ENCODE measurements at regions not wholly inside any gene's neighbourhood (a gene's known extent, or its start where the extent isn't known, plus 50 kb on each side); places are given as distances from the start of the nearest gene placed in this dataset.

GRCh38 chr10:44435196-44435595 is 50.3 kb upstream of the CXCL12 start:
- Histone ChIP-seq H3K27me3 (no peaks in the 10 kb centered on the region), H3K9me3 (peaks cover 13% of the 10 kb centered on the region), H3K4me3 (no peak overlapping the region), H3K36me3 (no peaks in the 10 kb centered on the region)
- DNase-seq: no peak

- H3K9me3 ChIP-seq: peaks cover 12% of the 10 kb centered on the region
- no peaks in the 10 kb centered on the region for H3K27me3 ChIP-seq
- H3K36me3 ChIP-seq: no peaks in the 10 kb centered on the region
- no peak overlapping the region for H3K4me3 ChIP-seq
- DNase-seq: no peak
These were observed 51.3 kb upstream of the CXCL12 start for GRCh38 chr10:44436240-44436639.

GRCh38 chr10:44437840-44438511 is 53.1 kb upstream of the CXCL12 start:
- no peaks in the 10 kb centered on the region for H3K27me3 ChIP-seq
- no peak overlapping the region for H3K4me3 ChIP-seq
- H3K9me3 ChIP-seq: peaks cover 6% of the 10 kb centered on the region; the same call in 1 of the 2 replicates
- no peak for DNase-seq
- H3K36me3 ChIP-seq: no peaks in the 10 kb centered on the region

- Histone ChIP-seq H3K36me3 (no peaks in the 10 kb centered on the region), H3K27me3 (no peaks in the 10 kb centered on the region), H3K4me3 (no peak overlapping the region), H3K9me3 (no peaks in the 10 kb centered on the region)
- DNase-seq: no peak
These were observed 54.5 kb upstream of the CXCL12 start for GRCh38 chr10:44439239-44439957.

- Histone ChIP-seq H3K27me3 (no peaks in the 10 kb centered on the region), H3K4me3 (no peak overlapping the region), H3K36me3 (no peaks in the 10 kb centered on the region), H3K9me3 (peaks cover 2% of the 10 kb centered on the region)
- DNase-seq: no peak
These were observed 55.0 kb upstream of the CXCL12 start for GRCh38 chr10:44439958-44440244.

GRCh38 chr10:44457259-44457658 is 72.4 kb upstream of the CXCL12 start:
- H3K9me3 ChIP-seq: peaks cover 3% of the 10 kb centered on the region
- no peaks in the 10 kb centered on the region for H3K36me3 ChIP-seq
- no peak for DNase-seq
- no peaks in the 10 kb centered on the region for H3K27me3 ChIP-seq
- H3K4me3 ChIP-seq: no peak overlapping the region

GRCh38 chr10:44458671-44459413 is 73.9 kb upstream of the CXCL12 start:
- peaks cover 3% of the 10 kb centered on the region for H3K9me3 ChIP-seq
- DNase-seq: no peak
- no peak overlapping the region for H3K4me3 ChIP-seq
- H3K27me3 ChIP-seq: no peaks in the 10 kb centered on the region
- H3K36me3 ChIP-seq: no peaks in the 10 kb centered on the region

GRCh38 chr10:44459671-44460070 is 74.8 kb upstream of the CXCL12 start:
- H3K4me3 ChIP-seq: no peak overlapping the region
- no peak for DNase-seq
- peaks cover 3% of the 10 kb centered on the region for H3K9me3 ChIP-seq
- no peaks in the 10 kb centered on the region for H3K27me3 ChIP-seq
- H3K36me3 ChIP-seq: no peaks in the 10 kb centered on the region

GRCh38 chr10:44460416-44460815 is 75.5 kb upstream of the CXCL12 start:
- DNase-seq: no peak
- peaks cover 2% of the 10 kb centered on the region for H3K9me3 ChIP-seq
- no peaks in the 10 kb centered on the region for H3K36me3 ChIP-seq
- no peak overlapping the region for H3K4me3 ChIP-seq
- H3K27me3 ChIP-seq: no peaks in the 10 kb centered on the region

- Histone ChIP-seq H3K36me3 (no peaks in the 10 kb centered on the region), H3K9me3 (no peaks in the 10 kb centered on the region), H3K4me3 (no peak overlapping the region), H3K27me3 (no peaks in the 10 kb centered on the region)
- peak; percentile 87 for DNase-seq
These were observed 77.5 kb upstream of the CXCL12 start for GRCh38 chr10:44462338-44462914.

- no peaks in the 10 kb centered on the region for H3K9me3 ChIP-seq
- peak; percentile 55 for DNase-seq
- H3K4me3 ChIP-seq: no peak overlapping the region; the same call in 1 of the 2 replicates
- no peaks in the 10 kb centered on the region for H3K36me3 ChIP-seq
- H3K27me3 ChIP-seq: no peaks in the 10 kb centered on the region
These were observed 78.7 kb upstream of the CXCL12 start for GRCh38 chr10:44463511-44464121.

- Histone ChIP-seq H3K4me3 (no peak overlapping the region), H3K9me3 (no peaks in the 10 kb centered on the region), H3K27me3 (no peaks in the 10 kb centered on the region), H3K36me3 (no peaks in the 10 kb centered on the region)
- DNase-seq: no peak
These were observed 79.6 kb upstream of the CXCL12 start for GRCh38 chr10:44464503-44464902.

- Histone ChIP-seq H3K9me3 (no peaks in the 10 kb centered on the region), H3K4me3 (no peak overlapping the region), H3K27me3 (no peaks in the 10 kb centered on the region), H3K36me3 (no peaks in the 10 kb centered on the region)
- DNase-seq: no peak
These were observed 80.7 kb upstream of the CXCL12 start for GRCh38 chr10:44465401-44466115.

GRCh38 chr10:44466236-44466635 is 81.3 kb upstream of the CXCL12 start:
- H3K27me3 ChIP-seq: no peaks in the 10 kb centered on the region
- H3K4me3 ChIP-seq: no peak overlapping the region
- no peaks in the 10 kb centered on the region for H3K9me3 ChIP-seq
- no peaks in the 10 kb centered on the region for H3K36me3 ChIP-seq
- no peak for DNase-seq

GRCh38 chr10:44467090-44467489 is 82.2 kb upstream of the CXCL12 start:
- DNase-seq: no peak

GRCh38 chr10:44467900-44468299 is 83.0 kb upstream of the CXCL12 start:
- Histone ChIP-seq H3K36me3 (no peaks in the 10 kb centered on the region), H3K27me3 (no peaks in the 10 kb centered on the region), H3K9me3 (no peaks in the 10 kb centered on the region), H3K4me3 (no peak overlapping the region)
- no peak for DNase-seq

More at GRCh38 chr10:44467090-44467489, 82.2 kb upstream of the CXCL12 start:
- no peaks in the 10 kb centered on the region for H3K9me3 ChIP-seq
- no peaks in the 10 kb centered on the region for H3K36me3 ChIP-seq
- no peaks in the 10 kb centered on the region for H3K27me3 ChIP-seq
- no peak overlapping the region for H3K4me3 ChIP-seq

All from MG63 (cell line).